Fibroblast of the aortic adventitia (primary cell): ENCODE measurements at regions not wholly inside any gene's neighbourhood (a gene's known extent, or its start where the extent isn't known, plus 50 kb on each side); places are given as distances from the start of the nearest gene placed in this dataset.

Experiments used
- DNase-seq: peaks from one replicate; pipeline ENCODE4 v3.0.0-alpha.2; 2010; ENCODE audit warnings: low read depth
- H3K4me3 ChIP-seq: 2 replicates; pipeline ENCODE4 v1.5.1; 2011; ENCODE audit warnings: low read depth, mild to moderate bottlenecking, control low read depth, low read length, moderate library complexity
- TF ChIP-seq, protein P1 (sequence below): IDR thresholded peaks from 2 replicates; pipeline ENCODE4 v1.5.1; 2011; ENCODE audit warnings: mild to moderate bottlenecking, low read length, control low read depth, inconsistent platforms; ENCODE audit not compliant: insufficient read depth

DNA sequence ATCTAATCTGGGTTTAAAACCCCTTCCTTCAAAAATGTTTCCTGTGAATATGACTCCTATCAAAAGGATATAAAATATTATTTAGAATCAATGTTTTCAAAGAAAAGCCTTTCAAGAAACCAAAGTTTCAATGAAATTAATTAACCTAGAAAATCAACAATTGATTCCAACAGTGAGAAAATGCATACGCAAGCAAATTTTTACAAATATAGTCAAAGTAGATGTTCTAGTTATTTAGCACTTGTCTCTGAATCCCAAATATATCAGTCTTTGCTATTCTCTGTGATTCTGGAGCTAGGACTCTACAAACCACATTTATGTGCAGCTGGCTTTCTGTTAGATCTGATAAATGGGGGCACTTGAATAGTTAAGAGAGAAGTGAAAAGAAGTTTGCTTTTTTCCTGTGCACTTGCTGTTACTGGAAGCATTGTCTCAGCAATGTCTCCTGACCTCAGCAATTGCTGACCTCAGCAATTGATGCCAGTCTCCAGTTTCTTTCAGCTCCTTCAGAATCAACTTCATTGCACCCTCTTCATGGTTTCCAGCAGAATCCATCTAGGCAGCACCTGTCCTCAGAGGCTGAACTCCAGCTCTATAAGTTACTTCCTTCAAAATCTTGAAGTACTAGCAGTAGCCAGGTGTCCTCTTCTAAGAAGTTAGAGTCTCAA, 879.9 kb upstream of the LRRN3 start:
- no peak overlapping the region for H3K4me3 ChIP-seq
- no peak for DNase-seq
- TF ChIP-seq, protein P1, sequence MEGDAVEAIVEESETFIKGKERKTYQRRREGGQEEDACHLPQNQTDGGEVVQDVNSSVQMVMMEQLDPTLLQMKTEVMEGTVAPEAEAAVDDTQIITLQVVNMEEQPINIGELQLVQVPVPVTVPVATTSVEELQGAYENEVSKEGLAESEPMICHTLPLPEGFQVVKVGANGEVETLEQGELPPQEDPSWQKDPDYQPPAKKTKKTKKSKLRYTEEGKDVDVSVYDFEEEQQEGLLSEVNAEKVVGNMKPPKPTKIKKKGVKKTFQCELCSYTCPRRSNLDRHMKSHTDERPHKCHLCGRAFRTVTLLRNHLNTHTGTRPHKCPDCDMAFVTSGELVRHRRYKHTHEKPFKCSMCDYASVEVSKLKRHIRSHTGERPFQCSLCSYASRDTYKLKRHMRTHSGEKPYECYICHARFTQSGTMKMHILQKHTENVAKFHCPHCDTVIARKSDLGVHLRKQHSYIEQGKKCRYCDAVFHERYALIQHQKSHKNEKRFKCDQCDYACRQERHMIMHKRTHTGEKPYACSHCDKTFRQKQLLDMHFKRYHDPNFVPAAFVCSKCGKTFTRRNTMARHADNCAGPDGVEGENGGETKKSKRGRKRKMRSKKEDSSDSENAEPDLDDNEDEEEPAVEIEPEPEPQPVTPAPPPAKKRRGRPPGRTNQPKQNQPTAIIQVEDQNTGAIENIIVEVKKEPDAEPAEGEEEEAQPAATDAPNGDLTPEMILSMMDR, result no peak

DNA sequence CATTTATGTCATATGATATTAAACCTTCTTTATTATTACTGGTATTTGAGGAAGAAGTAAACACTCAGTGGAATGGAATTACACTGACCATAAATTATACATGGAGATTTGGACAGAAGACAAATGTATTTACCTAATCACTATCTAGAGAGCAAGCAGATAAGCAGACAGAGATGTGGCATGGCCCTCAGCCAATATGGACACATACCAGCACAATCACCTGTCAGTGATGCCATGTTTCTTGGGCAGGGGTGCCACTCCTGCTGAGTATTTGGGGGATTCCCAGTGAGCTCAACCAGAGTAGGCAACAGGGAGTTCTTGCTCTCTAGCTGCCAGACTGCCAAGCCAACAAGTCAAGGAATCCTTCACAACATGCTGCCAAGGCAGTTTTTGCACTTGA, 866.3 kb upstream of the LRRN3 start:
- TF ChIP-seq, protein P1, result no peak
- DNase-seq, result no peak
- no peak overlapping the region for H3K4me3 ChIP-seq

DNA sequence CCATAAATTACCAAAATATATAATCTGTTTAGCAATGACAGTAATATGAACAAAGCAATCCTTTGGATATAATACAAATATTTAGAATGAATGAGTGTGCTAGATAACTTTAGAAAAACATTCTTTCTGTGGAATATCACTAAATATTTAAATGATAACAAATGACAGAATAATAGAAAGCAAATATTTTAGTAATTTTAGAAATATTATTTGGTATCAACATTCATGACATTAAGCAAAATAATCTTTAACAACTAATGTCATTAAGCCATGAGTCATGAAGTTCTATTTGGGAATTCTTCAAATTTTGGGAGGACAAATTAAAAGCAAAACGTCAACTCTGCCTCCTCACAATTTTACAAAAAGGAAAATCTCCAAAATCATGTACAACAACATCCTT, 844.8 kb upstream of the LRRN3 start:
- no peak for DNase-seq
- no peak overlapping the region for H3K4me3 ChIP-seq
- TF ChIP-seq, protein P1, result no peak

DNA sequence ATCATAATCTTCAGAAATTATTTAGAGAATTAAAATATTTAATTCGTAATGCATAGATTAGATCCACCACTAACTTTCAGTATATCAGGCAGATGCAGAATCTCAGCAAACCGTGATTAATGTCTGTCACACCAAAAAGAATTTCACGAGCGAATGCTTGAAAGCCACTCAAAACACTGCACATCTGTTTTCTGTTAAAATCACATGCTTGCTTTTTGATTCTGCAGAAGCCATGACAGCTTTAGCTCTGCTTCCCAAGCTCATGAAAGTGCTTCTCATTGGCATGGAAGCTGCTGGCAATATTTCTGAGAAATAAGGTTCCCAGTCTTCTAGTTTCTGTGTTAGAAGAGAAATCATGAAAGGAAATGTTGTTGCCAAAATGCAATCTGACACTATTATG, 837.8 kb upstream of the LRRN3 start:
- no peak for DNase-seq
- TF ChIP-seq, protein P1, result no peak
- no peak overlapping the region for H3K4me3 ChIP-seq

DNA sequence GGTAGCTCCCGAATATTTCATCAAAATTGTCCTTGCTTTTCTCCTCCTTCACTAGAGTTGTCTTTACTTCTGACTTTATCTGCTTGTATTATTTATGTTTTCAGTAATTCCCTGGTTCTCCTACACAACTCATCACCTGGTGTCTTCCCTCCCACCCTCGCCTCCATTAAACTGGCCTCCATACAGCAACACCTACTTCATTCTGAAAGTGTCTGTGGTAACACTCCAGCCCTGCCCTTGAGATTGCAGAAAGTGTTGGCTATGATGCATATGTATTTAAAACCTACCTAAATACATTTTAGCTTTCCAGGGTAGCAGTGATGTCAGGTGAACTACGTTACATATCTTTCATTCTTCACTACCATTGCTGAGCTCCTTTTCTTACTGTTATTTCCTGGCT, 833.3 kb upstream of the LRRN3 start:
- H3K4me3 ChIP-seq, result no peak overlapping the region
- DNase-seq, result no peak
- TF ChIP-seq, protein P1, result no peak

DNA sequence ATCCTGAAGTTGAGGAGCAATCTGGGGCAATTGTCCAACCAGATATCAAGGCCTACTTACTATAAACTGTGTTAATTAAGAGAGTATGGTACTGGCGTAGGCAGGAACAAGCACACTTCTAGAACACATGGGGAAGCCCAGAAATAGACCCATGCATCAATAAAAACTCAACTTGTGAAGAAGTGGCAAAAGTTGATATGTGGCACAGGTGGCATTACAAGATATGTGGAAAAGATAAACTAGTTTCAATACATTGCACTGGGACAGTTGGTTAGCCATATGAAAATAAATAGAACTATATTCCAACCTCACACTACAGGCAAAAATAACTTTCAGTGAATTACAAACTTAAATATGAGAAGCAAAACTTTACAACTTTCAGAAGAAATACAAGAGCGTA, 828.7 kb upstream of the LRRN3 start:
- H3K4me3 ChIP-seq, result no peak overlapping the region
- TF ChIP-seq, protein P1, result no peak
- DNase-seq, result no peak

DNA sequence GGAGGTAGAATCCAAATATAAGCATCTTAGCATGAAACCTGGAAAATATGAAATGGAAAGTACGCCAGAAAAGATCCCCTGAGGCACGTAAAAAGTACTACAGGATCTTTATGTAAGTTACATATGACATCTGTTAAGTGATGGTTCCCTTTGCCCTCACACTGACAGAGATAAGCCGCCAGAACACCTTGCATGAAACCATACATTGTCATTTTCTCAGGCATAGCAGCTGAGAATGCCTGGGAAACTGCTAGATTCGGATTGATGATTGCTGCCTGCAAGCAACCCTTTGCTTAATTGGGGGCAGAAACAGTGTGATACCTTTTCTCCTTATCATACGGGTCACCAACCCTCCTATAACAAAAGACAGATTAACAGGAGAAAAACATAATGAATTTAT, 826.6 kb upstream of the LRRN3 start:
- no peak for DNase-seq
- no peak overlapping the region for H3K4me3 ChIP-seq
- TF ChIP-seq, protein P1, result no peak
